H1 (cell line): ENCODE measurements at regions not wholly inside any gene's neighbourhood (a gene's known extent, or its start where the extent isn't known, plus 50 kb on each side); places are given as distances from the start of the nearest gene placed in this dataset.

Source experiments
- CTCF ChIA-PET: fragments of 300-600 bp; sonication (Branson Sonifier 250); formaldehyde crosslinking; loops from one replicate; lab custom pipeline; 2021; ENCODE audit not compliant: partially characterized antibody; lab: Charles Lee
- POLR2A ChIA-PET: fragments of 300-600 bp; sonication (Branson Sonifier 250); formaldehyde crosslinking; loops from one replicate; lab custom pipeline; 2021; ENCODE audit warnings: inconsistent platforms; ENCODE audit not compliant: partially characterized antibody; lab: Charles Lee
- DNase-seq, 2 experiments: peaks; one replicate each; pipeline versions ENCODE4 v3.0.0 to v3.0.0-alpha.2; 2010 to 2022; ENCODE audit warnings: low spot score in 2 of 2, low read depth in 1 of 2, mixed read lengths in 1 of 2
- FAIRE-seq: peaks from 2 replicates; lab custom pipeline; 2011; peaks lifted over from hg19 to GRCh38; lab: Jason Lieb, UNC
- H2AFZ ChIP-seq: 2 replicates; pipeline ENCODE4 v1.8.1; 2012; ENCODE audit warnings: low read length, inconsistent platforms
- H2AK5ac ChIP-seq: 2 replicates; pipeline ENCODE4 v1.6.1; 2013; ENCODE audit warnings: low read depth, low read length
- H2BK120ac ChIP-seq: replicated peaks from 2 replicates; pipeline ENCODE3; 2013; ENCODE audit warnings: low read depth, low read length, inconsistent platforms
- H2BK12ac ChIP-seq: 2 replicates; pipeline ENCODE4 v1.6.1; 2013; ENCODE audit warnings: low read depth, low read length
- H2BK15ac ChIP-seq: 2 replicates; pipeline ENCODE4 v1.6.1; 2013; ENCODE audit warnings: low read length
- H2BK20ac ChIP-seq: 2 replicates; pipeline ENCODE4 v1.6.1; 2013; ENCODE audit warnings: low read length
- H2BK5ac ChIP-seq: 2 replicates; pipeline ENCODE4 v1.6.1; 2013; ENCODE audit warnings: low read depth, low read length
- H3K14ac ChIP-seq: 2 replicates; pipeline ENCODE4 v1.6.1; 2013; ENCODE audit warnings: inconsistent platforms; ENCODE audit not compliant: insufficient read length
- H3K18ac ChIP-seq: 2 replicates; pipeline ENCODE4 v1.6.1; 2013; ENCODE audit warnings: low read length; ENCODE audit errors: extremely low read depth
- H3K23ac ChIP-seq: 2 replicates; pipeline ENCODE4 v1.6.1; 2013; ENCODE audit warnings: inconsistent platforms; ENCODE audit not compliant: insufficient read length
- H3K23me2 ChIP-seq: 2 replicates; pipeline ENCODE4 v1.6.1; 2013; ENCODE audit warnings: low read depth, low read length
- H3K27ac ChIP-seq: 2 replicates; pipeline ENCODE4 v1.6.1; 2011; ENCODE audit warnings: low read depth, low read length, inconsistent platforms
- H3K27me3 ChIP-seq, 4 experiments: replicated peaks in 1 of 4; 1 replicate in 1 of 4; 2 replicates in 3 of 4; pipeline versions ENCODE4 v1.6.1 to v1.8.1; 2011 to 2013; ENCODE audit warnings: low read length in 3 of 4, mild to moderate bottlenecking in 3 of 4, inconsistent platforms in 2 of 4, mixed read lengths in 2 of 4, moderate library complexity in 1 of 4; ENCODE audit not compliant: control insufficient read depth in 3 of 4, insufficient read depth in 3 of 4; ENCODE audit errors: extremely low read depth in 1 of 4
- H3K36me3 ChIP-seq, 4 experiments: 2 replicates each; pipeline versions ENCODE4 v1.6.1 to v1.8.1; 2011 to 2013; ENCODE audit warnings: mild to moderate bottlenecking in 4 of 4, low read length in 3 of 4, moderate library complexity in 2 of 4, control low read depth in 1 of 4, inconsistent platforms in 1 of 4; ENCODE audit not compliant: insufficient read depth in 4 of 4, control insufficient read depth in 2 of 4
- H3K4ac ChIP-seq: replicated peaks from 2 replicates; pipeline ENCODE3; 2013; ENCODE audit warnings: low read length, low read depth, mixed read lengths, inconsistent platforms; ENCODE audit not compliant: insufficient read length
- H3K4me1 ChIP-seq, 4 experiments: replicated peaks in 1 of 4; 1 replicate in 1 of 4; 2 replicates in 3 of 4; pipeline versions ENCODE4 v1.6.1 to v1.8.1; 2011 to 2013; ENCODE audit warnings: low read length in 3 of 4, inconsistent platforms in 2 of 4, mixed read lengths in 1 of 4; ENCODE audit not compliant: insufficient read depth in 4 of 4, control insufficient read depth in 3 of 4
- H3K4me2 ChIP-seq, 2 experiments: 2 replicates each; pipeline versions ENCODE4 v1.6.1 to v1.8.1; 2011 to 2013; ENCODE audit warnings: low read depth in 2 of 2, low read length in 2 of 2, control low read depth in 1 of 2, inconsistent platforms in 1 of 2, mild to moderate bottlenecking in 1 of 2; ENCODE audit not compliant: insufficient read depth in 1 of 2
- H3K4me3 ChIP-seq, 4 experiments: fragments of 200-600, 300-600 bp in 1 of 4; sonication (generic), shearing (Covaris generic), sonication (Bioruptor Twin) in 1 of 4; 2 replicates each; pipeline versions ENCODE4 v1.5.1 to v1.8.1; 2011 to 2016; ENCODE audit warnings: low read length in 4 of 4, low read depth in 3 of 4, control low read depth in 2 of 4, inconsistent platforms in 2 of 4, mild to moderate bottlenecking in 2 of 4, mixed read lengths in 1 of 4, moderate library complexity in 1 of 4; ENCODE audit not compliant: insufficient read depth in 2 of 4; ENCODE audit errors: extremely low read depth in 1 of 4
- H3K56ac ChIP-seq: replicated peaks from 2 replicates; pipeline ENCODE3; 2013; ENCODE audit warnings: low read depth, mild to moderate bottlenecking, mixed read lengths, low read length, inconsistent platforms; ENCODE audit not compliant: insufficient read length
- H3K79me1 ChIP-seq: 2 replicates; pipeline ENCODE4 v1.6.1; 2013; ENCODE audit warnings: low read depth, low read length, control low read depth
- H3K79me2 ChIP-seq, 2 experiments: 2 replicates each; pipeline versions ENCODE4 v1.6.1 to v1.8.1; 2012 to 2013; ENCODE audit warnings: low read length in 2 of 2, mild to moderate bottlenecking in 2 of 2, inconsistent platforms in 1 of 2; ENCODE audit not compliant: insufficient read depth in 2 of 2, control insufficient read depth in 1 of 2
- H3K9ac ChIP-seq, 4 experiments: replicated peaks in 1 of 4; 1 replicate in 1 of 4; 2 replicates in 3 of 4; pipeline versions ENCODE4 v1.6.1 to v1.8.1; 2011 to 2013; ENCODE audit warnings: low read depth in 3 of 4, low read length in 3 of 4, control low read depth in 2 of 4, mild to moderate bottlenecking in 2 of 4, moderate library complexity in 2 of 4, inconsistent platforms in 1 of 4; ENCODE audit errors: extremely low read depth in 1 of 4
- H3K9me3 ChIP-seq, 2 experiments: 2 replicates each; pipeline versions ENCODE4 v1.6.1 to v1.8.1; 2012 to 2013; ENCODE audit warnings: mild to moderate bottlenecking in 2 of 2, moderate library complexity in 2 of 2, control low read depth in 1 of 2, inconsistent platforms in 1 of 2, low read depth in 1 of 2, low read length in 1 of 2, mixed read lengths in 1 of 2; ENCODE audit not compliant: insufficient read depth in 2 of 2
- H4K20me1 ChIP-seq, 2 experiments: replicated peaks in 1 of 2; 2 replicates each; pipeline versions ENCODE3 to v1.8.1; 2011 to 2013; ENCODE audit warnings: inconsistent platforms in 2 of 2, low read length in 2 of 2, mild to moderate bottlenecking in 1 of 2; ENCODE audit not compliant: insufficient read depth in 2 of 2, control insufficient read depth in 1 of 2
- H4K5ac ChIP-seq: 2 replicates; pipeline ENCODE4 v1.6.1; 2013; ENCODE audit warnings: low read length, low read depth, mixed read lengths, inconsistent platforms; ENCODE audit not compliant: insufficient read length
- H4K8ac ChIP-seq: 2 replicates; pipeline ENCODE4 v1.8.0; 2013; ENCODE audit warnings: mild to moderate bottlenecking, moderate library complexity, low read length, inconsistent platforms; ENCODE audit not compliant: insufficient read depth; ENCODE audit errors: extremely low read depth
- H4K91ac ChIP-seq: replicated peaks from 2 replicates; pipeline ENCODE3; 2013; ENCODE audit warnings: low read length, mixed read lengths, inconsistent platforms; ENCODE audit not compliant: insufficient read length
- CBX5 ChIP-seq: fragments of 300-800, 300-1000 bp; sonication (generic); IDR thresholded peaks from 2 replicates; pipeline ENCODE4 v1.7.1; 2016; ENCODE audit warnings: antibody characterized with exemption, low read length, low read depth
- CHD1 ChIP-seq: IDR thresholded peaks from 2 replicates; pipeline ENCODE4 v1.6.1; 2012; ENCODE audit warnings: low read depth, low read length, improper control_type of control experiment
- GABPA ChIP-seq: IDR thresholded peaks from 2 replicates; pipeline ENCODE4 v1.6.1; 2011; ENCODE audit warnings: mild to moderate bottlenecking, low read length, moderate library complexity, borderline replicate concordance; ENCODE audit not compliant: insufficient read depth
- KDM4A ChIP-seq: IDR thresholded peaks from one replicate; pipeline ENCODE4 v1.7.1; 2012; ENCODE audit warnings: low read depth, mild to moderate bottlenecking, moderate library complexity, low read length, inconsistent platforms; ENCODE audit not compliant: severe bottlenecking
- MAX ChIP-seq: IDR thresholded peaks from 2 replicates; pipeline ENCODE4 v1.6.1; 2012; ENCODE audit warnings: inconsistent platforms
- RBBP5 ChIP-seq: IDR thresholded peaks from 2 replicates; pipeline ENCODE4 v1.7.1; 2012; ENCODE audit warnings: low read depth, mild to moderate bottlenecking, inconsistent platforms, low read length, moderate library complexity, borderline replicate concordance
- SIX5 ChIP-seq: IDR thresholded peaks from 2 replicates; pipeline ENCODE4 v1.6.1; 2011; ENCODE audit warnings: mild to moderate bottlenecking, low read depth, low read length
- TBP ChIP-seq: IDR thresholded peaks from 2 replicates; pipeline ENCODE4 v1.6.1; 2011; ENCODE audit warnings: low read depth, low read length, improper control_type of control experiment
- WGBS, 2 experiments: shearing (Covaris generic) in 1 of 2; methylation state at CpG; one replicate each; pipeline versions ENCODE4 v1.1.6 to v1.1.7; 2013 to 2015; ENCODE audit warnings: low lambda C conversion rate in 2 of 2, mixed read lengths in 2 of 2, inconsistent platforms in 1 of 2, low coverage in 1 of 2, missing lambda C conversion rate in 1 of 2; ENCODE audit not compliant: insufficient replicate concordance in 2 of 2, insufficient coverage in 1 of 2, insufficient read length in 1 of 2; ENCODE audit errors: extremely low coverage in 1 of 2, missing lambda C conversion rate in 1 of 2; 5-methylcytosine and 5-hydroxymethylcytosine counted together

DNA sequence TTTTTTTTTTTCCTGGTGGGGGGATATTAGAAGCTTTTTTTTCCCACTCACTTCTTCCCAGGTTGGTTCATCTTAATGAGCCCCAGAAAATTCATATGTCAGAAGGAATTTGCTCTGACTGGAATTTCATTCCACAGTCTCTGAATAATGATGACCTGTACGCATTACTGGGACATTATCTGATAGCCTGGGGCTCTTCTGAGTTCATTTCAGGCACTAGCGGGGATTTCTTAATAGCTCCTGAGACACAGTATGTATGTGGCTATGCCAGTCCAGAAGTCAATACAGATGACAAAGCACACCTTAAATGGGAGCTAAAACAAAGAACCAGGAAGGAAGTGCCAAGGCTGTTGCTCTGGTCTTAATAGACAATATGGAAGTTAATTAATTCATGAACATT lies 295.2 kb upstream of the IGFBP7 start:
- Histone ChIP-seq H3K4me3 (no peak overlapping the region), H3K9ac (no peak overlapping the region), H2AFZ (no peak overlapping the region), H2BK20ac (no peak overlapping the region), H3K9me3 (no peaks in the 10 kb centered on the region; a peak in 1 of 4 replicates), H2BK5ac (no peak overlapping the region), H3K4me1 (peaks cover 0 to 6% (median 0%) of the 10 kb centered on the region in 4 experiments; a peak in 1 of 7 replicates), H3K27ac (no peak overlapping the region), H4K5ac (no peak overlapping the region), H3K79me2 (no peaks in the 10 kb centered on the region), H4K8ac (no peak overlapping the region), H3K56ac (no peak overlapping the region), H3K79me1 (no peaks in the 10 kb centered on the region), H2BK12ac (no peak overlapping the region), H4K20me1 (no peaks in the 10 kb centered on the region), H3K27me3 (no peaks in the 10 kb centered on the region), H2BK15ac (no peak overlapping the region), H3K14ac (no peak overlapping the region), H2AK5ac (no peak overlapping the region), H3K4me2 (no peak overlapping the region), H3K4ac (no peak overlapping the region), H2BK120ac (no peak overlapping the region), H3K36me3 (no peaks in the 10 kb centered on the region), H3K18ac (no peak overlapping the region), H3K23me2 (no peaks in the 10 kb centered on the region), H3K23ac (no peak overlapping the region), H4K91ac (no peak overlapping the region)
- no peak for DNase-seq
- no peak for TF ChIP-seq TBP
- TF ChIP-seq RBBP5 = no peak
- no peak for TF ChIP-seq CBX5
- no peak for TF ChIP-seq GABPA
- no peak for TF ChIP-seq CHD1
- TF ChIP-seq KDM4A = no peak
- TF ChIP-seq MAX = no peak
- no peak for TF ChIP-seq SIX5
- FAIRE-seq = no peak
- WGBS, 2 experiments = 87% methylated on average over 2 of the region's 2 CpGs; no CpG with 5 or more reads in 1 of the 2 experiments
- CTCF ChIA-PET = interaction anchor here (0.6 to 4.1 kb wide), 2 partner anchors 48 to 242 kb away, joined by 3 to 25 read pairs; no protein-coding TSS in a partner anchor
- POLR2A ChIA-PET = no interaction called here
